GM19328 (cell line): ENCODE measurements at regions not wholly inside any gene's neighbourhood (a gene's known extent, or its start where the extent isn't known, plus 50 kb on each side); places are given as distances from the start of the nearest gene placed in this dataset.

Experiments used
- ATAC-seq: cut with Tn5 transposase; IDR thresholded peaks from one replicate; pipeline ENCODE4 v1.9.1; 2021; ENCODE audit warnings: mild to moderate bottlenecking, moderate library complexity; ENCODE audit not compliant: unreplicated experiment

GRCh38 chr2:157179324-157180105 lies 78.0 kb upstream of the GALNT5 start:
- ATAC-seq = no peak

GRCh38 chr2:157180359-157180758 lies 77.1 kb upstream of the GALNT5 start:
- ATAC-seq = no peak

DNA sequence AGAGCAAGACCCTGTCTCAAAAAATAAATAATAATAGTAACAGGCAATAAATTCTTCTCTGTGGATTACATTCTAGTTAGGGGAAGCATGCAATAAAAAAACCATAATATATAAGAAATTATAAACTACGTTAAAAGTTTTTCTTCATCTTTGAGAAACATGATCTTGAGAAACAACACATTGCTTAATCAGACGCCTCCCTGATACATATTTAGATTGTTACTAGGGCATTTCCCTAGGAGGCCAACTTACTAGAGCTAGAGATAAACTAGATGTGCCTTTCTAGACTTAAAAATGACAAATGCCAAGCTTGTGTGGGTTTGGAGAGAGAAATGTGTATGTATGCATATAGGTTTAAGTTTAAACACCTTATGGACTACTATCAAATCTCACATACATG lies 76.3 kb upstream of the GALNT5 start:
- no peak for ATAC-seq

DNA sequence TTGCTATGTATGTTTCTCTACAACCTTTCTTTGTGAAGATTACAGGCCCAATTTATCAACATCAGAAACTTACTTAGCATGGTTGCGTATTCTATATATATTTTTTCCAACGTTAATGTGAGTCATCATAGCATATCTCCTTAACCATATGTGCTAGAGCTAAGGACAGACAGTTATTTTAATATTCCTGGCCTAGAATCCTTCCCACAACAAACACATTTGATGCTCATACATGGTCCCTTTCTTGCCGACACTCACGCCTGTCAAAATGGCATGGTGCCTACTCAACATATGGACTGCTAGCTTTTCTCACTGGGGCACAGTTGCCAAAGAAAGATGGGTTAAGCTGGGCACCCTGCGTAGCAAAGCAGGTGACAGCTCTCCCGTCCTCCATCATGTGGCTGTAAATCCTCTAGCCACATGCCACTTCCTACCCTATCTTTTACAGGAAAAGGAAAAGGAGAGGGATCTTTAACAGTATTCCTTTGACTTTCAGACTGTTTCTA lies 75.2 kb upstream of the GALNT5 start:
- no peak for ATAC-seq

- no peak for ATAC-seq
Observed at GRCh38 chr2:157182834-157183396, 74.6 kb upstream of the GALNT5 start.

DNA sequence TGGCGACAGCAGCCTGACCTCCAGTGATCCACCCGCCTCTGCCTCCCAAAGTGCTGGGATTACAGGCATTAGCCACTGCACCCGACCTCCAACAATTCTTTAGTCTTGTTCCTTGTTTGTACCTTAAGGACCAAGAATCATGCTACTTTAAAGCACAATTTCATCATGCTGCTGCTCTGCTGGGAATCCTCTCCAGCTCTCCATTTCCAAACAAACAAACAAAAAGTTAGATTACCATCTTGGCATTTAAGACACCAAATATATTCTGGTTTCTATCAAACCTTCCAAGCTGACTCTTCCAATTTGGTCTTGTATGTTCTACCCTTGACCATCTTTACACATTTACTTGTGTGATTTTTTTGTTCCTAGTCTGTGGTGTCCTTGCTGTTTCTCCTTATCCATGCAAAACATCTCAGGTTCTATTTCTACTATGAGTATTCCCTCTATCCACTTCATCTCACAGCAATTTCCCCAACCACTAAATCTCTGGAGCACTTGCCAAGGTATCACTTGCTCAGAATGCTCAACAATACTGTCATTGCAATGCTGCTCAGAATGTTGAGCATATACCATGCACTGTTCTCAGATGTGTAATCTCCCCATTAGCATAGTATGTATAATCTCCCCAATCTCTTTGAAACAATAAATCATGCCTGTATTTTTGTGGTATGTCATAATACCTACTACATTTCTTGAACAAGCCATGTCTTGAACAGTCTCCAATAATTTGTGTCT lies 73.2 kb upstream of the GALNT5 start:
- no peak for ATAC-seq

- no peak for ATAC-seq
Observed at GRCh38 chr2:157185476-157186227, 71.9 kb upstream of the GALNT5 start.

DNA sequence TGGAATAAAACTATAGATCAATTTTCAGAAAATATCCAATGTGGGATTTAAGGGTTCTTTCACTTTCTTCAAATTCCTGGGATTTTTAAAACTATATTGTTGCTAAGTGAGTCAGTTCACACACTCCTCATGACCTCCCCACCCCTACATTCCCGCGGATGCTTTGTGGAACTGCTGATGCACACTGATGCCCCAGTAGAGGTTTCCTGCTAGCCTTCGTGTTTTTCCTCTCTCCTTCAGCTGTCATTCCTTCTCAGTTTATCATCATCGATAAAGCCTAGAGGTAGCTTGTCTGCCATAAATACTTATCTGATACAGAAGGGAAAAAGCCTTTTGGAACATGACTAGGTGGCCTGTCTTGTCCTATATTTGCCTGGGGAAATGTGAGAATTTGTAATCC lies 67.4 kb upstream of the GALNT5 start:
- ATAC-seq = no peak

- no peak for ATAC-seq
Observed at GRCh38 chr2:157191186-157191585, 66.3 kb upstream of the GALNT5 start.

GRCh38 chr2:157192445-157193423 lies 64.8 kb upstream of the GALNT5 start:
- ATAC-seq = peak; percentile 75

GRCh38 chr2:157193461-157193860 lies 64.0 kb upstream of the GALNT5 start:
- no peak for ATAC-seq

- no peak for ATAC-seq
Observed at GRCh38 chr2:157194097-157194688, 63.3 kb upstream of the GALNT5 start.

- no peak for ATAC-seq
Observed at GRCh38 chr2:157194844-157195243, 62.7 kb upstream of the GALNT5 start.

DNA sequence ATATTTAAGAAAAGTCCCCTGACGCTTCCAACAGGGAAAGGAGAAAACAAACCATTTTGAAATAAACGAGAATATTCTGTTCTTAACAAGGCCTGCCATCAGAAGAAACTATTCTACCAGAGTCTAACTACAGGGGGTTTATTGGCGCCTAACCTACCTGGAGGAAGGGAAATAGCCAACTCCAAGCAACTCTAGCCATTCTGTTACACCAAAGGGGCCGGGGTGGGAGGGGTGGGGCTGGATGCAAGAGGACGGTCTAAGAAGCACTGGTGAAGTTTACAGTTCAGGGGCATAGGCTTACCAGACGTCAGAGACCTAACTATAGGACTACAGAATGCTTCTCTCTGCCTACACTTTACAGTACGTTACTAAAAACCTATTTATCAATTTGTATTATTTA lies 60.5 kb upstream of the GALNT5 start:
- ATAC-seq = no peak

GRCh38 chr2:157197848-157198247 lies 59.7 kb upstream of the GALNT5 start:
- no peak for ATAC-seq

GRCh38 chr2:157203651-157204050 lies 53.9 kb upstream of the GALNT5 start:
- ATAC-seq = no peak

GRCh38 chr2:157204401-157204800 lies 53.1 kb upstream of the GALNT5 start:
- ATAC-seq = no peak

DNA sequence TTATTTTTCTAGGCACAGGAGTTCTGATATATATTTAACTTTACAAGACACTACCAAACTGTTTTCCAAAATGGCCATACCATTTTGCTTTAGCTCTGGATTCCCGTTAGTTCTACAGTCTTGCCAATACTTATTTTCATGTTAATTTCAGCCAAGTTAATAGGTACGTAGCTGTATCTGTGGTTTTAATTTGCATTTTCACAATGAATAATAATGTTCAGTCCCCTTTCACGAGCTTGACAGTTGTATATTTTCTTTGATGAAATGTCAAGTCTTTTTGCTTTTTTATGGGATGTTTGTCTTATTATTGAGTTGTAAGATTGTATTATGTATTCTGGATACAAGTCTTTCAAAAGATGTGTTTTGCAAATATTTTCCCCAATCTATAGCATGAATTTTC lies 50.6 kb upstream of the GALNT5 start:
- ATAC-seq = no peak
